ENCODE measurements at regions not wholly inside any gene's neighbourhood (a gene's known extent, or its start where the extent isn't known, plus 50 kb on each side); places are given as distances from the start of the nearest gene placed in this dataset.
A peak's percentile ranks its signal among the peaks of the same experiment; 100 is the strongest.

DNA sequence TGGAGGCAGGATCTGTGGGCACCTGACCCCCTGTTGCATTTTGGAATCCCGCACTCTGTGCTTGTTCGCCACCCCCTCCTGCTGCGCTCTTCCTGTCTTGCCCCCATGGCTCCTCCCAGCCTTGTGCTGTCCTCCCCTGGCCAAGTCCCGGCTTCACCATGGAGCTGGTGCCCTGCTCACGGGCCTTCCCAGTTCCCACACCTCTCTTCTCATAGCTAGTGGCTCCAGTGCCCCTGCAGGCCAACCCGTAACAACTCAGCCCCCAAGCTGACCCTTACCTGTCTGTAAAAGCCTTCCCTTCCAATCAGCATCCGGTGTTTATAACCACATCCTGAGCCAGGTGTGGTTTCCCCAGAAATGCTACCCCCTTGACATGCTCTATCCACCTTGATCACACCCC, 407.7 kb upstream of the C2CD4B start:
- Mint-ChIP-seq H3K9me3 (ENCODE audit: low read depth) (no peaks in the 10 kb centered on the region), H3K27ac (no peak overlapping the region), H3K36me3 (no peaks in the 10 kb centered on the region), H3K27me3 (peaks cover 3% of the 10 kb centered on the region), H3K4me1 (ENCODE audit: low read depth) (no peaks in the 10 kb centered on the region), H3K4me3 (no peak overlapping the region)

DNA sequence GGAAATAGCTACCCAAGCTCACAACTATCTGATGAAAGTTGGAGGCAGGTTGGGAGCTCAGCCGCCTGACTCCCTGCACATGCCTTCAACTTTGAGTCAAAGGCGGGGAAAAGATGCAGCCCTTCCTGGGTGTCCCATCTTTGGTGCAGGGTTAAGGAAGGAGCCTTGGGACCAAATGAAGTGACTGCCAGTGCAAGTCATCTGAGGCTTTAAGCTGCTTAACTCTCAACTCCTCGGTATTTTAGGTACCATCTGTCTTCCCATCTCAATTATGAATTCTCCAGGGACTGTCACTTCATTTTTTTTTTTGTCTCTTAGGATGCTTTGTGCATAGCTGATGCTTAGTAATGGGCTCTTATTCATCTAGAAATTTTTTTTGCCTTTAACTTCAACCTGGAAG, 408.8 kb upstream of the C2CD4B start:
- no peaks in the 10 kb centered on the region for H3K4me1 Mint-ChIP-seq (ENCODE audit: low read depth)
- H3K27me3 Mint-ChIP-seq = peaks cover 3% of the 10 kb centered on the region
- H3K4me3 Mint-ChIP-seq = no peak overlapping the region
- no peaks in the 10 kb centered on the region for H3K9me3 Mint-ChIP-seq (ENCODE audit: low read depth)
- H3K27ac Mint-ChIP-seq = no peak overlapping the region
- no peaks in the 10 kb centered on the region for H3K36me3 Mint-ChIP-seq

GRCh38 chr15:62578546-62578945, 413.5 kb upstream of the C2CD4B start:
- Mint-ChIP-seq H3K27me3 (peaks cover 7% of the 10 kb centered on the region), H3K4me3 (no peak overlapping the region), H3K4me1 (ENCODE audit: low read depth) (no peaks in the 10 kb centered on the region), H3K36me3 (no peaks in the 10 kb centered on the region), H3K27ac (no peak overlapping the region), H3K9me3 (ENCODE audit: low read depth) (no peaks in the 10 kb centered on the region)

GRCh38 chr15:62578960-62579359, 413.9 kb upstream of the C2CD4B start:
- H3K36me3 Mint-ChIP-seq = no peaks in the 10 kb centered on the region
- no peaks in the 10 kb centered on the region for H3K9me3 Mint-ChIP-seq (ENCODE audit: low read depth)
- peaks cover 7% of the 10 kb centered on the region for H3K27me3 Mint-ChIP-seq
- no peaks in the 10 kb centered on the region for H3K4me1 Mint-ChIP-seq (ENCODE audit: low read depth)
- no peak overlapping the region for H3K4me3 Mint-ChIP-seq
- H3K27ac Mint-ChIP-seq = no peak overlapping the region

DNA sequence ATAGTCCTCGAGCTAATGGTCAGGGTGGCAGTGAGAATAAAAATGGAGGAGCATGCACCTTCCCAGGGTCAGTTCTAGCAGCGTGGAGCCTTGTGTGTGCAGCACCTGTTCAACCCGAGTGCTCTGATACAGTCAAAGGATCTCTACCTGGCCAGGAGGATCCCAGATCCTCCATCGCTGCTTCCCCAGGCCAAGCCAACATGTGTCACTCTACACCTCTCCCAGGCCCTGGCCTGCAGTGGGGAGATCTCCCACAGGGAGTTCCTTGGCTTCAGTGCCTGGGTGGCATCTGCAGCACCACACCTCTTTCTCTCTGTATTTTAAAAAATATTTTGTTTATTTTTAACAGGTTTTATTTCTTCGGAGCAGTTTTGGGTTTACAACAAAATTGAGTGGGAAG, 414.8 kb upstream of the C2CD4B start:
- Mint-ChIP-seq H3K27me3 (peaks cover 7% of the 10 kb centered on the region), H3K36me3 (no peaks in the 10 kb centered on the region), H3K4me1 (ENCODE audit: low read depth) (no peaks in the 10 kb centered on the region), H3K9me3 (ENCODE audit: low read depth) (no peaks in the 10 kb centered on the region), H3K4me3 (no peak overlapping the region), H3K27ac (no peak overlapping the region)

DNA sequence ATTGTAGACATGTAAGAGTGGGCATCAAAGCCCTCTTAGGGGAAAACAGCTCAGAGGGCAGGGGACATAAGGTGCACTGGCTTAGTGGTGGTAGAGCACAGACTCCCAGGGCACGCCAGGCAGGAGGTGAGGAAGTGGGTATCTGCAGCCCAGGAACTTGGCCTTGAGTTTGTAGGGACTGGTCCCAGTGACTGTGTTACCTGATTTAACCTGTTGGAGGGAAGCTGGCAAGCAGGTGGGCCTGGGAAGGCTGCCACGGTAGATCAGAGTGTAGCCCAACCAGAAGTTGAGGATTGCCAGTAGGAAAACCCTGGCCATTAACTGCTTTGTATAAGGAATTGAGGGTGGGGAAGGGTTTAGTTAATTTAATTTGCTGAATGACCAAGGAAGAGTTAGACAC, 417.5 kb upstream of the C2CD4B start:
- no peaks in the 10 kb centered on the region for H3K9me3 Mint-ChIP-seq (ENCODE audit: low read depth)
- no peak overlapping the region for H3K4me3 Mint-ChIP-seq
- peaks cover 4% of the 10 kb centered on the region for H3K27me3 Mint-ChIP-seq
- no peak overlapping the region for H3K27ac Mint-ChIP-seq
- no peaks in the 10 kb centered on the region for H3K4me1 Mint-ChIP-seq (ENCODE audit: low read depth)
- no peaks in the 10 kb centered on the region for H3K36me3 Mint-ChIP-seq

GRCh38 chr15:62584301-62585235, 419.5 kb upstream of the C2CD4B start:
- Mint-ChIP-seq H3K4me3 (no peak overlapping the region), H3K27ac (no peak overlapping the region), H3K9me3 (ENCODE audit: low read depth) (no peaks in the 10 kb centered on the region), H3K4me1 (ENCODE audit: low read depth) (no peaks in the 10 kb centered on the region), H3K27me3 (peaks cover 4% of the 10 kb centered on the region), H3K36me3 (no peaks in the 10 kb centered on the region)

- Mint-ChIP-seq H3K4me1 (ENCODE audit: low read depth) (no peaks in the 10 kb centered on the region), H3K27me3 (peaks cover 2% of the 10 kb centered on the region), H3K36me3 (no peaks in the 10 kb centered on the region), H3K9me3 (ENCODE audit: low read depth) (no peaks in the 10 kb centered on the region), H3K27ac (no peak overlapping the region), H3K4me3 (no peak overlapping the region)
Observed at GRCh38 chr15:62588938-62589670, 424.0 kb upstream of the C2CD4B start.

GRCh38 chr15:62591842-62592838, 427.1 kb upstream of the C2CD4B start:
- H3K9me3 Mint-ChIP-seq (ENCODE audit: low read depth) = no peaks in the 10 kb centered on the region
- H3K4me3 Mint-ChIP-seq = no peak overlapping the region
- H3K36me3 Mint-ChIP-seq = no peaks in the 10 kb centered on the region
- no peaks in the 10 kb centered on the region for H3K4me1 Mint-ChIP-seq (ENCODE audit: low read depth)
- no peak overlapping the region for H3K27ac Mint-ChIP-seq
- H3K27me3 Mint-ChIP-seq = peaks cover 12% of the 10 kb centered on the region

GRCh38 chr15:62592920-62593319, 427.8 kb upstream of the C2CD4B start:
- no peak overlapping the region for H3K27ac Mint-ChIP-seq
- no peaks in the 10 kb centered on the region for H3K36me3 Mint-ChIP-seq
- H3K27me3 Mint-ChIP-seq = peaks cover 12% of the 10 kb centered on the region
- H3K9me3 Mint-ChIP-seq (ENCODE audit: low read depth) = no peaks in the 10 kb centered on the region
- H3K4me1 Mint-ChIP-seq (ENCODE audit: low read depth) = no peaks in the 10 kb centered on the region
- no peak overlapping the region for H3K4me3 Mint-ChIP-seq

- Mint-ChIP-seq H3K27me3 (peaks cover 12% of the 10 kb centered on the region), H3K4me3 (no peak overlapping the region), H3K36me3 (no peaks in the 10 kb centered on the region), H3K27ac (no peak overlapping the region), H3K9me3 (ENCODE audit: low read depth) (no peaks in the 10 kb centered on the region), H3K4me1 (ENCODE audit: low read depth) (no peaks in the 10 kb centered on the region)
Observed at GRCh38 chr15:62593681-62594399, 428.8 kb upstream of the C2CD4B start.

- Mint-ChIP-seq H3K9me3 (ENCODE audit: low read depth) (no peaks in the 10 kb centered on the region), H3K27ac (no peak overlapping the region), H3K4me1 (ENCODE audit: low read depth) (no peaks in the 10 kb centered on the region), H3K27me3 (peaks cover 12% of the 10 kb centered on the region), H3K4me3 (no peak overlapping the region), H3K36me3 (no peaks in the 10 kb centered on the region)
Observed at GRCh38 chr15:62598217-62598616, 433.1 kb upstream of the C2CD4B start.

GRCh38 chr15:62599791-62600777, 435.0 kb upstream of the C2CD4B start:
- H3K4me3 Mint-ChIP-seq = no peak overlapping the region
- peaks cover 7% of the 10 kb centered on the region for H3K27me3 Mint-ChIP-seq
- H3K9me3 Mint-ChIP-seq (ENCODE audit: low read depth) = no peaks in the 10 kb centered on the region
- peak overlapping the region; percentile 2 for H3K27ac Mint-ChIP-seq
- no peaks in the 10 kb centered on the region for H3K4me1 Mint-ChIP-seq (ENCODE audit: low read depth)
- H3K36me3 Mint-ChIP-seq = no peaks in the 10 kb centered on the region

Measured in activated naive CD8-positive, alpha-beta T cell (primary cell).